ENCODE measurements at regions not wholly inside any gene's neighbourhood (a gene's known extent, or its start where the extent isn't known, plus 50 kb on each side); places are given as distances from the start of the nearest gene placed in this dataset.
"Not testable (repeated sequence)": the region's sequence is repeated elsewhere in the genome, so short reads cannot be mapped to it uniquely, and the experiment has no call there.

GRCh38 chr1:149841597-149842238 lies 57.6 kb upstream of the BOLA1 start:
- H3K27ac Mint-ChIP-seq, H3K9me3 Mint-ChIP-seq, H3K4me3 Mint-ChIP-seq, POLR2A ChIA-PET, DNase-seq, H3K27me3 Mint-ChIP-seq: not testable (repeated sequence)
- Mint-ChIP-seq H3K36me3 (peaks cover 22% of the 10 kb centered on the region), H3K4me1 (peaks cover 24% of the 10 kb centered on the region)
- peak; percentile 57 for ATAC-seq (ENCODE audit: low read depth)

DNA sequence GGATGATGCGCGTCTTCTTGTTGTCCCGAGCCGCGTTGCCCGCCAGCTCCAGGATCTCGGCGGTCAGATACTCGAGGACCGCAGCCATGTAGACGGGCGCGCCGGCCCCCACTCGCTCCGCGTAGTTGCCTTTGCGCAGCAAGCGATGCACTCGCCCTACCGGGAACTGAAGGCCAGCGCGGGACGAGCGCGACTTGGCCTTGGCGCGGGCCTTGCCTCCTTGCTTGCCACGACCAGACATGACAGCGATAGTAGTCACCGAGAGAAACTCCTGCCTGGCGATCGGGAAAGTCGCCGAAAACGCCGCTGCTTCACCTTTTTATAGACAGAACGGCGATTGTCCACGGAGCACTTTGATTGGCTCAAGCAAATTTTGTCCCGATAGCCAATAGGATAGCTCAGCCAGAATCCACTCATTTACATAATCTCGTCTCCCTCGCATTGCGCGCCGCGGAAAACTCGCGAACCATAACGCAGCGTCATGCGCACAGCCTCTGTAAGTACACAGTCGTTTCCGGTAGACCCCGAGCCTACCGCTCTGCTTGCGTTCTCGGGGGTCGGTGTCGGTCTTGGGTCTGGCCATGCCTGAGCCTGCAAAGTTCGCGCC lies 56.8 kb upstream of the BOLA1 start:
- H3K4me1 Mint-ChIP-seq, result peaks cover 33% of the 10 kb centered on the region
- not testable (repeated sequence) for DNase-seq, H3K27me3 Mint-ChIP-seq, H3K27ac Mint-ChIP-seq, H3K4me3 Mint-ChIP-seq, H3K9me3 Mint-ChIP-seq
- peak; percentile 60 for ATAC-seq (ENCODE audit: low read depth)
- POLR2A ChIA-PET, result interaction anchor here (8.0 kb wide), 1 partner anchor 44 kb away, joined by 466 read pairs; a partner anchor contains a TSS
- H3K36me3 Mint-ChIP-seq, result peaks cover 29% of the 10 kb centered on the region

- Mint-ChIP-seq H3K36me3 (peaks cover 32% of the 10 kb centered on the region), H3K4me1 (peaks cover 39% of the 10 kb centered on the region), H3K27me3 (no peaks in the 10 kb centered on the region), H3K4me3 (peak overlapping the region; percentile 94), H3K27ac (peak overlapping the region; percentile 97), H3K9me3 (no peaks in the 10 kb centered on the region)
- POLR2A ChIA-PET, result interaction anchor here (0.9 to 8.0 kb wide), 8 partner anchors 31 to 307 kb away, joined by 3 to 466 read pairs (median 4); partner anchors contain the start of genes PLEKHO1, SF3B4 and VPS45
- ATAC-seq (ENCODE audit: low read depth) (no peak), DNase-seq (no peak)
These were observed 55.8 kb upstream of the BOLA1 start for GRCh38 chr1:149843431-149844041.

- Mint-ChIP-seq H3K27me3 (no peaks in the 10 kb centered on the region), H3K9me3 (no peaks in the 10 kb centered on the region), H3K4me1 (peaks cover 45% of the 10 kb centered on the region), H3K27ac (peak overlapping the region; percentile 97), H3K4me3 (peak overlapping the region; percentile 94), H3K36me3 (peaks cover 34% of the 10 kb centered on the region)
- DNase-seq (no peak), ATAC-seq (ENCODE audit: low read depth) (no peak)
- POLR2A ChIA-PET, result interaction anchor here (1.1 to 8.0 kb wide), 7 partner anchors 31 to 306 kb away, joined by 3 to 466 read pairs (median 5); partner anchors contain the start of genes PLEKHO1 and VPS45
These were observed 55.3 kb upstream of the BOLA1 start for GRCh38 chr1:149844101-149844500.

- no peaks in the 10 kb centered on the region for H3K9me3 Mint-ChIP-seq
These were observed 54.6 kb upstream of the BOLA1 start for GRCh38 chr1:149844650-149845255.

GRCh38 chr1:149845416-149845815 lies 54.0 kb upstream of the BOLA1 start:
- peak overlapping the region; percentile 93 for H3K27ac Mint-ChIP-seq
- ATAC-seq (ENCODE audit: low read depth) (no peak), DNase-seq (no peak)
- H3K36me3 Mint-ChIP-seq, result peaks cover 37% of the 10 kb centered on the region
- no peaks in the 10 kb centered on the region for H3K9me3 Mint-ChIP-seq
- POLR2A ChIA-PET, result interaction anchor here (0.6 to 8.0 kb wide), 4 partner anchors 33 to 247 kb away, joined by 3 to 466 read pairs (median 6); a partner anchor contains a TSS
- peak overlapping the region; percentile 94 for H3K4me3 Mint-ChIP-seq
- H3K4me1 Mint-ChIP-seq, result peaks cover 51% of the 10 kb centered on the region
- H3K27me3 Mint-ChIP-seq, result no peaks in the 10 kb centered on the region

More at GRCh38 chr1:149844650-149845255, 54.6 kb upstream of the BOLA1 start:
- Mint-ChIP-seq H3K4me3 (peak overlapping the region; percentile 94), H3K4me1 (peaks cover 50% of the 10 kb centered on the region), H3K27me3 (no peaks in the 10 kb centered on the region), H3K36me3 (peaks cover 36% of the 10 kb centered on the region), H3K27ac (peak overlapping the region; percentile 93)
- POLR2A ChIA-PET, result interaction anchor here (0.6 to 8.0 kb wide), 6 partner anchors 32 to 223 kb away, joined by 3 to 466 read pairs (median 6); partner anchors contain the start of gene VPS45
- ATAC-seq (ENCODE audit: low read depth), result no peak
- no peak for DNase-seq

GRCh38 chr1:149846042-149846441 lies 53.3 kb upstream of the BOLA1 start:
- no peaks in the 10 kb centered on the region for H3K27me3 Mint-ChIP-seq
- POLR2A ChIA-PET, result interaction anchor here (0.9 to 8.0 kb wide), 3 partner anchors 33 to 210 kb away, joined by 3 to 466 read pairs (median 6); a partner anchor contains a TSS
- peak overlapping the region; percentile 93 for H3K27ac Mint-ChIP-seq
- H3K4me1 Mint-ChIP-seq, result peaks cover 51% of the 10 kb centered on the region
- DNase-seq (no peak), ATAC-seq (ENCODE audit: low read depth) (no peak)
- H3K9me3 Mint-ChIP-seq, result no peaks in the 10 kb centered on the region
- peak overlapping the region; percentile 94 for H3K4me3 Mint-ChIP-seq
- H3K36me3 Mint-ChIP-seq, result peaks cover 37% of the 10 kb centered on the region

GRCh38 chr1:149846593-149847466 lies 52.5 kb upstream of the BOLA1 start:
- POLR2A ChIA-PET, result interaction anchor here (8.0 kb wide), 1 partner anchor 39 kb away, joined by 466 read pairs; a partner anchor contains a TSS
- Mint-ChIP-seq H3K27ac (peak overlapping the region; percentile 89), H3K36me3 (peaks cover 37% of the 10 kb centered on the region), H3K4me3 (peak overlapping the region; percentile 76), H3K27me3 (no peaks in the 10 kb centered on the region), H3K4me1 (peaks cover 51% of the 10 kb centered on the region), H3K9me3 (no peaks in the 10 kb centered on the region)
- DNase-seq, result no peak
- ATAC-seq (ENCODE audit: low read depth), result no peak

- H3K4me3 Mint-ChIP-seq, result peak overlapping the region; percentile 87
- DNase-seq, result no peak
- peaks cover 50% of the 10 kb centered on the region for H3K4me1 Mint-ChIP-seq
- H3K27ac Mint-ChIP-seq, result peak overlapping the region; percentile 92
- H3K27me3 Mint-ChIP-seq, result no peaks in the 10 kb centered on the region
- ATAC-seq (ENCODE audit: low read depth), result no peak
- POLR2A ChIA-PET, result interaction anchor here (1.2 to 8.0 kb wide), 3 partner anchors 38 to 339 kb away, joined by 4 to 466 read pairs (median 8); partner anchors contain the start of gene SF3B4
- no peaks in the 10 kb centered on the region for H3K9me3 Mint-ChIP-seq
- peaks cover 37% of the 10 kb centered on the region for H3K36me3 Mint-ChIP-seq
These were observed 50.8 kb upstream of the BOLA1 start for GRCh38 chr1:149848340-149849110.

GRCh38 chr1:149849111-149849946 lies 50.0 kb upstream of the BOLA1 start:
- Mint-ChIP-seq H3K9me3 (no peaks in the 10 kb centered on the region), H3K36me3 (peaks cover 34% of the 10 kb centered on the region), H3K27ac (peak overlapping the region; percentile 92), H3K27me3 (no peaks in the 10 kb centered on the region), H3K4me3 (peak overlapping the region; percentile 87), H3K4me1 (peaks cover 47% of the 10 kb centered on the region)
- POLR2A ChIA-PET, result interaction anchor here (1.2 to 8.0 kb wide), 3 partner anchors 37 to 338 kb away, joined by 4 to 466 read pairs (median 8); partner anchors contain the start of gene SF3B4
- ATAC-seq (ENCODE audit: low read depth), result no peak
- no peak for DNase-seq
